ENCODE measurements at regions not wholly inside any gene's neighbourhood (a gene's known extent, or its start where the extent isn't known, plus 50 kb on each side); places are given as distances from the start of the nearest gene placed in this dataset.

GRCh38 chr5:63111891-63112290 lies 533.3 kb downstream of the LRRC70 start:
- TF ChIP-seq CTCF (IDR thresholded peaks at IDR 0.05) (no peak), POLR2A (IDR thresholded peaks at IDR 0.05) (no peak)

Data from lower leg skin (tissue), 3 donors.